ENCODE measurements at regions not wholly inside any gene's neighbourhood (a gene's known extent, or its start where the extent isn't known, plus 50 kb on each side); places are given as distances from the start of the nearest gene placed in this dataset.

GRCh38 chr2:150142561-150142960 lies 344.9 kb downstream of the RND3 start:
- TF ChIP-seq CTCF (IDR thresholded peaks at IDR 0.05; ENCODE audit: low read depth, low read length) = no peak
- H3K4me3 ChIP-seq (replicated peaks in 1 of 2; ENCODE audit: low read depth in 2 of 2, low read length in 2 of 2) = no peak overlapping the region
- peak; percentile 44 to 93 for DNase-seq (ENCODE audit: low read depth in 2 of 2)

GRCh38 chr2:150141226-150142001 lies 346.1 kb downstream of the RND3 start:
- DNase-seq (ENCODE audit: low read depth in 2 of 2) = peak in 1 of 2 donors; percentile 72
- H3K4me3 ChIP-seq (replicated peaks in 1 of 2; ENCODE audit: low read depth in 2 of 2, low read length in 2 of 2) = no peak overlapping the region
- no peak for TF ChIP-seq CTCF (IDR thresholded peaks at IDR 0.05; ENCODE audit: low read depth, low read length)

- no peak overlapping the region for H3K4me3 ChIP-seq (replicated peaks in 1 of 2; ENCODE audit: low read depth in 2 of 2, low read length in 2 of 2)
- TF ChIP-seq CTCF (IDR thresholded peaks at IDR 0.05; ENCODE audit: low read depth, low read length) = no peak
- DNase-seq (ENCODE audit: low read depth in 2 of 2) = no peak
Measured at GRCh38 chr2:150140777-150141176, 346.7 kb downstream of the RND3 start.

GRCh38 chr2:150138587-150138986 lies 348.9 kb downstream of the RND3 start:
- no peak for DNase-seq (ENCODE audit: low read depth in 2 of 2)
- H3K4me3 ChIP-seq (replicated peaks in 1 of 2; ENCODE audit: low read depth in 2 of 2, low read length in 2 of 2) = no peak overlapping the region
- TF ChIP-seq CTCF (IDR thresholded peaks at IDR 0.05; ENCODE audit: low read depth, low read length) = no peak

GRCh38 chr2:150137338-150138069 lies 350.0 kb downstream of the RND3 start:
- H3K4me3 ChIP-seq (replicated peaks in 1 of 2; ENCODE audit: low read depth in 2 of 2, low read length in 2 of 2) = no peak overlapping the region
- no peak for DNase-seq (ENCODE audit: low read depth in 2 of 2)
- no peak for TF ChIP-seq CTCF (IDR thresholded peaks at IDR 0.05; ENCODE audit: low read depth, low read length)

- TF ChIP-seq CTCF (IDR thresholded peaks at IDR 0.05; ENCODE audit: low read depth, low read length) = no peak
- no peak for DNase-seq (ENCODE audit: low read depth in 2 of 2)
Measured at GRCh38 chr2:150136893-150137292, 350.6 kb downstream of the RND3 start.

More at GRCh38 chr2:150136893-150137292, 350.6 kb downstream of the RND3 start:
- H3K4me3 ChIP-seq (replicated peaks in 1 of 2; ENCODE audit: low read depth in 2 of 2, low read length in 2 of 2) = no peak overlapping the region

All from cardiac fibroblast (primary cell).